Testis (tissue), 2 donors: ENCODE measurements at regions not wholly inside any gene's neighbourhood (a gene's known extent, or its start where the extent isn't known, plus 50 kb on each side); places are given as distances from the start of the nearest gene placed in this dataset.

Experiments
- POLR2A ChIP-seq: fragments of 450-650 bp; IDR thresholded peaks from one replicate; pipeline ENCODE4 v1.6.1; 2017; ENCODE audit warnings: antibody characterized with exemption, mild to moderate bottlenecking, moderate library complexity
- TF ChIP-seq, protein P1 (sequence below), 3 experiments: fragments of 450-650 bp in 2 of 3; fragments of 200-600 bp in 1 of 3; sonication (generic) in 1 of 3; IDR thresholded peaks; one replicate each; pipeline ENCODE4 v1.5.1; 2016 to 2019; ENCODE audit warnings: antibody characterized with exemption in 3 of 3, mild to moderate bottlenecking in 2 of 3, moderate library complexity in 1 of 3

DNA sequence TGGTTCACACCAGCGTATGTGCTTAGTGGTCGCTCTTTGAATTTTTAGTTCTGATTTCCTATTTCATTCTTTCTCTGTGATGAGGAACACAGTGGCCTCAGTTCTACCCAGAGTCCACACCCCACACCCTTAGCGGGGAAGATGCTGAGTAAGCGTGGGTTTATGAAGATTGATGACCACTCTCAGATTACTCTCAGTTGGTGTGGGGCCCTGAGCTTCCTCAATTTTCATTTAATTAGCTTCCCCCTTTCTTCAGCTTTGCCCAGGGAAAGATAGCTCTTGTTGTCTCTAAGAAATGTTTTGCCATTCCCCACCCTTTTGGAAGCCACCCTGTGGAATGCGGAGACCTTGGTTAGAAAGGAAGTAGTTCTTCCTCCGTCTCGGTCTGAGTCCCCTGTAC is 299.9 kb upstream of the PROX1 start:
- TF ChIP-seq, protein P1, sequence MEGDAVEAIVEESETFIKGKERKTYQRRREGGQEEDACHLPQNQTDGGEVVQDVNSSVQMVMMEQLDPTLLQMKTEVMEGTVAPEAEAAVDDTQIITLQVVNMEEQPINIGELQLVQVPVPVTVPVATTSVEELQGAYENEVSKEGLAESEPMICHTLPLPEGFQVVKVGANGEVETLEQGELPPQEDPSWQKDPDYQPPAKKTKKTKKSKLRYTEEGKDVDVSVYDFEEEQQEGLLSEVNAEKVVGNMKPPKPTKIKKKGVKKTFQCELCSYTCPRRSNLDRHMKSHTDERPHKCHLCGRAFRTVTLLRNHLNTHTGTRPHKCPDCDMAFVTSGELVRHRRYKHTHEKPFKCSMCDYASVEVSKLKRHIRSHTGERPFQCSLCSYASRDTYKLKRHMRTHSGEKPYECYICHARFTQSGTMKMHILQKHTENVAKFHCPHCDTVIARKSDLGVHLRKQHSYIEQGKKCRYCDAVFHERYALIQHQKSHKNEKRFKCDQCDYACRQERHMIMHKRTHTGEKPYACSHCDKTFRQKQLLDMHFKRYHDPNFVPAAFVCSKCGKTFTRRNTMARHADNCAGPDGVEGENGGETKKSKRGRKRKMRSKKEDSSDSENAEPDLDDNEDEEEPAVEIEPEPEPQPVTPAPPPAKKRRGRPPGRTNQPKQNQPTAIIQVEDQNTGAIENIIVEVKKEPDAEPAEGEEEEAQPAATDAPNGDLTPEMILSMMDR (IDR thresholded peaks at IDR 0.05), result no peak
- TF ChIP-seq POLR2A, result no peak
